ENCODE measurements at regions not wholly inside any gene's neighbourhood (a gene's known extent, or its start where the extent isn't known, plus 50 kb on each side); places are given as distances from the start of the nearest gene placed in this dataset.
"Not testable (repeated sequence)": the region's sequence is repeated elsewhere in the genome, so short reads cannot be mapped to it uniquely, and the experiment has no call there.

- no peak for FAIRE-seq
These were observed 341.3 kb upstream of the DPPA4 start for GRCh38 chr3:109678600-109678999.

GRCh38 chr3:109679664-109680063 lies 342.3 kb upstream of the DPPA4 start:
- no peak for FAIRE-seq

DNA sequence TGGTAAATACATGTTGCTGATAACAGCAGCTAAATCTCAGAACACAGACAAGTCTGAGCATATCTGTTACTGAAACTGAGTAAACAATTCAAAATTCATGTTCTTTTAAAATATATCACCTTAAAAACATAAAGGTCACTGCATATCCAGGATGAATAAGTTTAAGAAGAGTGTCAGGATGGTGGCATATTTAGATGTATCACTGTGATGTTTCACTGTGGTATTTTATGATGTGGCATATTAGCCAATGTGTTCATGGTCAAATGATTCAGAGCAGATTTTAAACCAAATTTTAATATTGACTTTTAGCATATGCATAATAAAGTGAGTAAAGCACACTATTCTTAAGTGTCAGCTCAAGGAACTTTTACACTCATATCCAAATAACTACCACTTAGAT lies 346.4 kb upstream of the DPPA4 start:
- no peak for FAIRE-seq

DNA sequence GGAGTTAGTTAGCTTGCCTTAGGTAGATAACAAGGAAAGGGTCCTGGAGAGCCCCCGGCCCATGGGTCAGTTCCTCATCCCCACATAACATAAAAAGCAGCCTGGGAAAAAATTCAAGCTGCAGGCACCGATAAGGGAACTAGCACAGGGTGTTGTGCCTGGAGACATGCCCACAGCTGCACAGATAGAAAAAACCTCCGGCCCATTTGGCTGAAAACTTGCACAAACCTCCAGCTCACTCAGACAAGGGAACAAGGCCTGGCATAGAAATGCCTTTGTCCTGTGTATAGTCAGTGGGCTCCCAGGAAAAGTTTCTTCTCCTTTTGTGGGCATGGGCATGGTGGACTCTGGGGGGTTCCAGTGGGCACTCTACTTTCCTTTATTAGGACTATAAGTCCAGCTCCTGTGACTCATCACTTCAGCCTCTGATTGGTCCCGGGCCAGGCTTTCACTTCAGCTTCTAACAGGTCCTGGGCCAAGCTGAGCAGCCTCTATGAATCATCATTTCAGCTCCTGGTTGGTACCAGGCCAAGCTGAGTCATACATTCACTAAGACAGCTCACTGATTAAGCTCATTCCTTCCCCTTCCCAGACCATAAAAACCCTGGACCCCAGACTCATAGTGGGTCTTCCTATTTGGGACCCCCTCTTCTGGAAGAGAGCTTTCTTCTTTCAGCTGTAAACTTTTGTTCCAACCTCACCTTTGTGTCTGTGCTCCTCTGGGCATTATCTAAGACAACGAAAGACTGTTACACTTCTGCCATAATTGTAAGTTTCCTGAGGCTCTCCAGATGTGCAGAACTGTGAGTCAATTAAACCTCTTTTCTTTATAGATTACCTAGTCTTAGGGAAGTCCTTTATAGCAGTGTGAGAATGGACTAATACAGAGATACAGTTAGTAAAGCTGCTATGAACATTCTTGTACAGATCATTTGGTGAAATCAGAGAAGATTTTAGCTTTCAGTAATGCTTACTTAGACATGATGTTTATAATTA lies 348.0 kb upstream of the DPPA4 start:
- no peak for FAIRE-seq

- no peak for FAIRE-seq
These were observed 350.3 kb upstream of the DPPA4 start for GRCh38 chr3:109687626-109688025.

GRCh38 chr3:109696932-109697331 lies 359.6 kb upstream of the DPPA4 start:
- FAIRE-seq = no peak

DNA sequence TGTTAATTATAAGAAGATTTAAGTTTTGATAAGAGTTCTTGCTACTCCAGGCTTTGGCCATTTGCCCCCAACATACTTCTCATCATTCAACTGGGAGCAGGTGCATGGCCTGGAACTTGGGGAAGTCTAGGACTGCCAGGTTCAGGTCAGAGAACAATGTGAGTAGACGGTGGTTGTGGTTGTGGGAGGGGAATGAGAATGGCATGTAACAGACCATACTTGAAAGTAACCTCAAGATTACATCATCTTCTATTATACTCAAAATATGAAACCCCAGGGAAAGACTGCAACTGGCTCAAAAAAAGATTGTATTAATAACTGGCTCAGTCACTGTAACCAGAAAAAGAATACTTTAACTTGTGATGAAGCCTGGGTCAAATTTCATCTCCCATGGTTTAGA lies 364.9 kb upstream of the DPPA4 start:
- no peak for FAIRE-seq

GRCh38 chr3:109702976-109703375 lies 365.6 kb upstream of the DPPA4 start:
- FAIRE-seq = no peak

GRCh38 chr3:109705133-109705532 lies 367.8 kb upstream of the DPPA4 start:
- FAIRE-seq = not testable (repeated sequence)

GRCh38 chr3:109707617-109708016 lies 370.3 kb upstream of the DPPA4 start:
- no peak for FAIRE-seq

DNA sequence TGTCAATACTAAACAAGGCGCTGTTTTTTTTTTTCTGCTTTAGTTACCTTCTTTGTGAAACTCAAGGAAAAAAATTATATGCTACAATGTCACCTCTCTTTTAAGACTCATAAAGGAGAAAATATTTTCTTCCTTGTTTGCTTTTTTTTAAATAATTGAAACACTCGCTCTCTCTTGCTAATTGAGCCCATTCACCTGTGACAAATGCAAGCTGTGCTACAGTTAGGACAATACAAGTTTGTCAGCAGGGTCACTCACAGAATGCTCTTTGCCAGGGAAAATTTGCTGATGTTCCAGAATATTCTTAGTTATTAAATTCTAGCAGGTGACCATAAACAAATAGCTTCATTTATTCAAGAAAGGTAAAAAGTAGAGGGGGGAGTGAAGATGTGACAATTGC lies 375.9 kb upstream of the DPPA4 start:
- FAIRE-seq = no peak

DNA sequence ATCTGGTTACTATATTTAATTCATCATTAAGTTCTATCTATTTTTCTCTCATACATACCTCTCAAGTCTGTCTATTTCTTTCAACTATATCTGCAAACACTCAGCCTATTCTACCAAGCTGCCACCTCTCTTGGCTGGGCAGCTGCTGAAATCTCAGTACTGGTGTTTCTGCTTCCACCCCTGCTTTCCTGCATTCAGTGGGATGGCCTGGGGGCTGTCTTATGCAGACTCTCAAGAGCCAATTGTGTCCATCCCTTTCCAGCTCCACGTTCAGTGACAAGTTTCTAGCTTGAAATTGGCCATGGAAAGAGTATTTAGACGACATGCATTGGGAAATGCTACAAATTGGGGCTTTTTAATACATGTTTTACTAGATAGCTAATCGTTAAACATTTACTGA lies 378.4 kb upstream of the DPPA4 start:
- no peak for FAIRE-seq

DNA sequence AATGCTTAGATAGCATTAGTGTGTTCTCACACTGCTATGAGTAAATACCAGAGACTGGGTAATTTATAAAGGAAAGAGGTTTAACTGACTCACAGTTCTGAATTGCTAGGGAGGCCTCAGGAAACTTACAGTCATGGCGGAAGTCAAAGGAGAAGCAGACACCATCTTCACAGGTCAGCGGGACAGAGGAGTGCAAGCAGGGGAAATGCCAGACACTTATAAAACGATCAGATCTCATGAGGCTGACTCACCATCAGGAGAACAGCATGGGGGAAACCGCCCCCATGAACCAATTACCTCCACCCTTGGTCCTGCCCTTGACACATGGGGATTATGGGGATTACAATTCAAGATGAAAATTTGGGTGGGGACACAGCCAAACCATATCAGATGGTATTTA lies 381.5 kb upstream of the DPPA4 start:
- no peak for FAIRE-seq

- no peak for FAIRE-seq
These were observed 391.6 kb upstream of the DPPA4 start for GRCh38 chr3:109728861-109729494.

DNA sequence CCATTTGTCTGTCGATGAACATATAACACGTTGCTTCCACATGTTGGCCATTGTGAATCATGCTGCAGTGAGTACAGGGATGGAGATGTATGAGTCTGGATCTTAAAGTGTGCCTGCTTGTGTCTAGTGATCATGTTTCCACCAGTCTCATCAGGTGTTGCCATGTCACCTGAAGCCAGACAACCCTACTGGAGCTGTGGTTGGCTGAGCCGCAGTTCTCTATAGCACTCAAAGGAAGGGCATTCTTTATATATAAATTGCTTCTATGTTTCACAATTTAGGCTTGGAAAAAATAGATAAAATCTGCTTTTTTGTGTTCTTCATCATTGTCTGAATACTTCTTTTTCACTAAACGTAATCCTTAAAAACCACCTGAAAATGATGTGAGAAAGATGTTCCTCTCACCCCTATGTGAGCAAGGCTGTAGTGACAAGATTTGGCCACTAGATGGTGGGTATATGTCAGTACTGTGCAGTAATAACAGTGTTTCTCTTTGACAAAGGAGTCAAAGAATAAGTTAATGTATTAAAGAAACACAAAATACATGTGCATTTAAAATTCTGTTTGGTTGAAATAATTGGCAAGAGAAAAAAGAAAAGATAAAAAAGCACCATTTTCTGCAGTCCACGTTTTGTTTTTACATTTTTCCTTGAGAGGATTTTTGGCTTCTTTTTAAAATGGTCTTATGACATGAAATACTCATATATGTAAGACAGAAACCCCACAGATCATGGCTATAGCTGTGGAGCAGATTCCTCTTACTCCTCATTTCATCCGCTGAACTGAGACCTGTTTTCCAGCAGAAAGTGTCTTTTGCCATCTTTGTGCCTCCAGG lies 394.5 kb upstream of the DPPA4 start:
- FAIRE-seq = peak; percentile 29

GRCh38 chr3:109743981-109744380 lies 406.6 kb upstream of the DPPA4 start:
- no peak for FAIRE-seq

DNA sequence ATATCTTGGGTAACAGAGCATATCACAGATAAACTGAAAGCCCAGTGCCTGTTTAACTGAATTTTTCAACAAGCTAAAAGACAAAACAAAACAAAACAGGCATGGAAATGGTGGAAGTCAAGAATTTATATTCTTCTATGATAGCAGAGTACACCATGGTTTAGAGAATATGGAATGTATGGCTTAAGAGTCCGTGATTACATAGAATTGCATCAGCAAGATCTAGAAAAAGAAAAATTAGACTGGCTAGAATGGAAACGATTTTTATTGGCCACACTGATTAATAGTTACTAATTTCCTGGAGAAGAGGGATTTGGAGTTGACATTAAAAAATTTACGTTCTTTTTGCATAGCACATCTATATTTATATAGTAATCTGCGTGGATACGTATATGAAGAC lies 435.2 kb upstream of the DPPA4 start:
- FAIRE-seq = no peak

DNA sequence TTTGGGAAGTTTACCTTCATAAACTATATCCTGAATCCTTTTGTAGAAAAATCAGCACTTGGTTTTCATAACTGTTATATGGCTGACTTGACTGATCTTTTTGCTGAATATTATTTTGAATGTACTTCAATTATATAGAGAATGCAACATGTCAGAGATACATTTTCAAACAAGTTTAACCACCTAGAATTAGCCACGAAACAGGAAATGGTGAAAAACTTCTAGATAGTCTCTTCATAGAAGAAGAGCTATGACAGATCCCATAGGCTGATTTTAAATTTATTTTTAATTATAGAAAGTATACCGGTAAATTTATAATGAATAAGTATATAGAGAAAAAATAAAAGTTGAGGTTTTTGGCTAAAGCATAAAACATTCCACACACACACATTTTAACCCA lies 436.8 kb upstream of the DPPA4 start:
- FAIRE-seq = no peak

GRCh38 chr3:109784285-109784684 lies 446.9 kb upstream of the DPPA4 start:
- FAIRE-seq = no peak

DNA sequence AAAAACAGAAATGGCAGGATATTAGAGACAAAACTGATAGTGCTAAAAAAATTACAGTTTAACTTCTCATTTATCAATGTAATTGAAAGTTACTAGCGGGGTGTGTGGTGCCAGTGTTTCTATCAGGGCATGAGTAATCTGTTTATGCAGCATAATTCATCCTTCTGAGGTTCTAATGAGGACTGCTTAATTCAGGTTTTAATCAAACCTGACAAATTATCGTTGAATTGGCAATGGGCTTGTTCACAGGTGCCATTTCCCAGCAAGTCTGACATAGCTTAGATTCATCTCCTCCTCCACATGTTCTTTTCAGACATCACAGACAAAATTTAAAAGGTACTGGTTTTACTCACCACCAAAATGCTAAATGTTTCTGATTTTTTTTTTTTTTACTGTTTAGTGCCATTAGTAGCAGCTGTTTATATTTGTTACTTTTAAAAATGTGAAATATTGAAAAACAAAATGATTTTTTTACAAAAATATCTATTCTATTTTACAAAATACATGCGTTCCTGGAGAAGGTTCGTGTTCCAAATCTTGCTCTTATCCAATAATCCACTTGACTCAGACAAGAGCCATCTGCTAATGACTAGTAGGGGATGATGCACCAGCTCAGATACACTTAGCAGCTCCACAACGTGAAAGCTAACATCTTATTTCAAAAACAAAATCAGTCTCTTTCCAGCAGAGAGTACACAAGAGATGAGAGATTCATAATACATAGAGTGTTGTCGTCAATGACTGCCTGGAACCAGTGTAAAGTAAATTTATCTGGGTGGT lies 447.7 kb upstream of the DPPA4 start:
- FAIRE-seq = no peak

DNA sequence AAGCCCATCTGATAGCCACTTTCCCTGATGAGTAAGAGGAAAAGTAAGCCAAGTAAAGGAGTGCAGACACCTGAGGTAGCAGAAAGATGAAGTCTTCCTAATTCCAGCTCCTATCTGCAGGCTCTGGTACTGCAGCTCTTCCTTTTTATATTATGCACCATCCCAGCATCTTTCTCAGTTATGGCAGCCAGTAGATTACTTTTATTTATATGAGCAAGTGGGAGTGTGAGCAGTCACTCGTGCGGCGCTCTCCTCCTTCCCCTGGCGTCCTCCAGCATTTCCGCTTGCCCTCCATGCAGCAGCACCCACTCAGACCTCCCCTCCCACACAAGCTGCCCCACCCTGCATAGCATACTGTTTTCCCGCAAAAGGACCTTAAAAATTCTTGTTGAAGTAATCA lies 465.9 kb upstream of the DPPA4 start:
- no peak for FAIRE-seq

GRCh38 chr3:109804697-109805096 lies 467.4 kb upstream of the DPPA4 start:
- no peak for FAIRE-seq
